GM12878 (cell line): ENCODE measurements at regions not wholly inside any gene's neighbourhood (a gene's known extent, or its start where the extent isn't known, plus 50 kb on each side); places are given as distances from the start of the nearest gene placed in this dataset.

ENCODE experiments used
- JUND ChIP-seq: IDR thresholded peaks from 2 replicates; pipeline ENCODE4 v1.6.1; 2012; ENCODE audit warnings: low read depth, mild to moderate bottlenecking, low read length, improper control_type of control experiment, moderate library complexity
- KAT2A ChIP-seq: conservative IDR thresholded peaks from 2 replicates; pipeline ENCODE4 v1.6.1; 2011; ENCODE audit warnings: low read depth, low read length; ENCODE audit not compliant: control insufficient read depth
- MTA2 ChIP-seq: fragments of 450-650 bp; IDR thresholded peaks from 2 replicates; pipeline ENCODE4 v1.6.1; 2016; ENCODE audit warnings: low read depth, mild to moderate bottlenecking, moderate library complexity
- RAD21 ChIP-seq: IDR thresholded peaks from 2 replicates; pipeline ENCODE4 v1.6.1; 2011; ENCODE audit warnings: mild to moderate bottlenecking, low read depth, low read length, moderate library complexity; ENCODE audit not compliant: insufficient read depth
- SIN3A ChIP-seq: IDR thresholded peaks from 2 replicates; pipeline ENCODE4 v1.6.1; 2012; ENCODE audit warnings: low read depth, low read length, improper control_type of control experiment
- SMAD1 ChIP-seq: fragments of 450-650 bp; IDR thresholded peaks from 2 replicates; pipeline ENCODE4 v1.6.1; 2018; ENCODE audit warnings: mild to moderate bottlenecking, low read depth; ENCODE audit not compliant: partially characterized antibody
- SPI1 ChIP-seq: IDR thresholded peaks from 2 replicates; pipeline ENCODE4 v1.6.1; 2011; ENCODE audit warnings: low read depth, mild to moderate bottlenecking, low read length, moderate library complexity, borderline replicate concordance; ENCODE audit not compliant: insufficient read depth
- TAF1 ChIP-seq: IDR thresholded peaks from 2 replicates; pipeline ENCODE4 v1.6.1; 2011; ENCODE audit warnings: mild to moderate bottlenecking, low read depth, low read length, borderline replicate concordance
- TCF12 ChIP-seq: IDR thresholded peaks from 2 replicates; pipeline ENCODE4 v1.6.1; 2011; ENCODE audit warnings: low read depth, mild to moderate bottlenecking, low read length
- TF ChIP-seq, protein P1 (sequence below): fragments of 150-350 bp; IDR thresholded peaks from 2 replicates; pipeline ENCODE4 v1.6.1; 2016; ENCODE audit warnings: low read depth, low read length
- TF ChIP-seq, protein P2 (sequence below): fragments of 450-650 bp; IDR thresholded peaks from 2 replicates; pipeline ENCODE4 v1.6.1; 2017; ENCODE audit warnings: borderline replicate concordance
- TF ChIP-seq, protein P3 (sequence below): fragments of 450-650 bp; IDR thresholded peaks from 2 replicates; pipeline ENCODE4 v1.6.1; 2017; ENCODE audit warnings: mild to moderate bottlenecking, low read depth, inconsistent platforms; ENCODE audit not compliant: poor library complexity, severe bottlenecking
- TF ChIP-seq, protein P4 (sequence below): IDR thresholded peaks from 2 replicates; pipeline ENCODE4 v1.6.1; 2012; ENCODE audit warnings: mild to moderate bottlenecking, low read depth, low read length
- TF ChIP-seq, protein P5 (sequence below): IDR thresholded peaks from 2 replicates; pipeline ENCODE4 v1.6.1; 2012; ENCODE audit warnings: improper control_type of control experiment, low read depth, low read length; ENCODE audit not compliant: insufficient replicate concordance

DNA sequence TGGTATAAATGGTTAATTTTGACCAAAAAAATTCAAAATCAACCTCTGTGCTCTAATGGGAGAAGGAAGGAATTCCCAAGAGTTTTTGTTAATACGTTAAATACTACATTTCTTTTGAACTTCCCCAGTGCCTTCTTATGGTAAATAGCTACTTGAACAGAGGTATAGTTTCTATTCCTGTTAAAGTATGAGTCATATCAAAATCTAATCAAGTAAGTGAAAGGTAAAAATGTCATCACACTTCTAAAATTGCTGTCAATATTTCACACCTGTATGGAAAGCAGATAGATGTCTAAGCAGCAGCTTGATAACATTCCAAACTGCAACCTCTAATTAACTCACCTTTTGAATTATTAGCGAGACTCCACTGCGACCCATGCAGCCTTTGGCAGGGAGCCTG lies 214.1 kb upstream of the MEF2C start (continued):
- TF ChIP-seq, protein P1, sequence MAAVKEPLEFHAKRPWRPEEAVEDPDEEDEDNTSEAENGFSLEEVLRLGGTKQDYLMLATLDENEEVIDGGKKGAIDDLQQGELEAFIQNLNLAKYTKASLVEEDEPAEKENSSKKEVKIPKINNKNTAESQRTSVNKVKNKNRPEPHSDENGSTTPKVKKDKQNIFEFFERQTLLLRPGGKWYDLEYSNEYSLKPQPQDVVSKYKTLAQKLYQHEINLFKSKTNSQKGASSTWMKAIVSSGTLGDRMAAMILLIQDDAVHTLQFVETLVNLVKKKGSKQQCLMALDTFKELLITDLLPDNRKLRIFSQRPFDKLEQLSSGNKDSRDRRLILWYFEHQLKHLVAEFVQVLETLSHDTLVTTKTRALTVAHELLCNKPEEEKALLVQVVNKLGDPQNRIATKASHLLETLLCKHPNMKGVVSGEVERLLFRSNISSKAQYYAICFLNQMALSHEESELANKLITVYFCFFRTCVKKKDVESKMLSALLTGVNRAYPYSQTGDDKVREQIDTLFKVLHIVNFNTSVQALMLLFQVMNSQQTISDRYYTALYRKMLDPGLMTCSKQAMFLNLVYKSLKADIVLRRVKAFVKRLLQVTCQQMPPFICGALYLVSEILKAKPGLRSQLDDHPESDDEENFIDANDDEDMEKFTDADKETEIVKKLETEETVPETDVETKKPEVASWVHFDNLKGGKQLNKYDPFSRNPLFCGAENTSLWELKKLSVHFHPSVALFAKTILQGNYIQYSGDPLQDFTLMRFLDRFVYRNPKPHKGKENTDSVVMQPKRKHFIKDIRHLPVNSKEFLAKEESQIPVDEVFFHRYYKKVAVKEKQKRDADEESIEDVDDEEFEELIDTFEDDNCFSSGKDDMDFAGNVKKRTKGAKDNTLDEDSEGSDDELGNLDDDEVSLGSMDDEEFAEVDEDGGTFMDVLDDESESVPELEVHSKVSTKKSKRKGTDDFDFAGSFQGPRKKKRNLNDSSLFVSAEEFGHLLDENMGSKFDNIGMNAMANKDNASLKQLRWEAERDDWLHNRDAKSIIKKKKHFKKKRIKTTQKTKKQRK, result no peak
- TF ChIP-seq, protein P2, sequence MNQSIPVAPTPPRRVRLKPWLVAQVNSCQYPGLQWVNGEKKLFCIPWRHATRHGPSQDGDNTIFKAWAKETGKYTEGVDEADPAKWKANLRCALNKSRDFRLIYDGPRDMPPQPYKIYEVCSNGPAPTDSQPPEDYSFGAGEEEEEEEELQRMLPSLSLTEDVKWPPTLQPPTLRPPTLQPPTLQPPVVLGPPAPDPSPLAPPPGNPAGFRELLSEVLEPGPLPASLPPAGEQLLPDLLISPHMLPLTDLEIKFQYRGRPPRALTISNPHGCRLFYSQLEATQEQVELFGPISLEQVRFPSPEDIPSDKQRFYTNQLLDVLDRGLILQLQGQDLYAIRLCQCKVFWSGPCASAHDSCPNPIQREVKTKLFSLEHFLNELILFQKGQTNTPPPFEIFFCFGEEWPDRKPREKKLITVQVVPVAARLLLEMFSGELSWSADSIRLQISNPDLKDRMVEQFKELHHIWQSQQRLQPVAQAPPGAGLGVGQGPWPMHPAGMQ, result no peak
- no peak for TF ChIP-seq RAD21
- TF ChIP-seq KAT2A, result no peak
- peak; percentile 99 for TF ChIP-seq MTA2
- TF ChIP-seq SIN3A, result no peak
- TF ChIP-seq TAF1, result no peak
- TF ChIP-seq JUND, result peak; percentile 81
- TF ChIP-seq SPI1, result peak; percentile 60; the same call in 1 of the 2 replicates
- peak; percentile 59; the same call in 1 of the 2 replicates for TF ChIP-seq TCF12
- TF ChIP-seq, protein P3, sequence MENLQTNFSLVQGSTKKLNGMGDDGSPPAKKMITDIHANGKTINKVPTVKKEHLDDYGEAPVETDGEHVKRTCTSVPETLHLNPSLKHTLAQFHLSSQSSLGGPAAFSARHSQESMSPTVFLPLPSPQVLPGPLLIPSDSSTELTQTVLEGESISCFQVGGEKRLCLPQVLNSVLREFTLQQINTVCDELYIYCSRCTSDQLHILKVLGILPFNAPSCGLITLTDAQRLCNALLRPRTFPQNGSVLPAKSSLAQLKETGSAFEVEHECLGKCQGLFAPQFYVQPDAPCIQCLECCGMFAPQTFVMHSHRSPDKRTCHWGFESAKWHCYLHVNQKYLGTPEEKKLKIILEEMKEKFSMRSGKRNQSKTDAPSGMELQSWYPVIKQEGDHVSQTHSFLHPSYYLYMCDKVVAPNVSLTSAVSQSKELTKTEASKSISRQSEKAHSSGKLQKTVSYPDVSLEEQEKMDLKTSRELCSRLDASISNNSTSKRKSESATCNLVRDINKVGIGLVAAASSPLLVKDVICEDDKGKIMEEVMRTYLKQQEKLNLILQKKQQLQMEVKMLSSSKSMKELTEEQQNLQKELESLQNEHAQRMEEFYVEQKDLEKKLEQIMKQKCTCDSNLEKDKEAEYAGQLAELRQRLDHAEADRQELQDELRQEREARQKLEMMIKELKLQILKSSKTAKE, result peak; percentile 86
- no peak for TF ChIP-seq SMAD1
- TF ChIP-seq, protein P4, sequence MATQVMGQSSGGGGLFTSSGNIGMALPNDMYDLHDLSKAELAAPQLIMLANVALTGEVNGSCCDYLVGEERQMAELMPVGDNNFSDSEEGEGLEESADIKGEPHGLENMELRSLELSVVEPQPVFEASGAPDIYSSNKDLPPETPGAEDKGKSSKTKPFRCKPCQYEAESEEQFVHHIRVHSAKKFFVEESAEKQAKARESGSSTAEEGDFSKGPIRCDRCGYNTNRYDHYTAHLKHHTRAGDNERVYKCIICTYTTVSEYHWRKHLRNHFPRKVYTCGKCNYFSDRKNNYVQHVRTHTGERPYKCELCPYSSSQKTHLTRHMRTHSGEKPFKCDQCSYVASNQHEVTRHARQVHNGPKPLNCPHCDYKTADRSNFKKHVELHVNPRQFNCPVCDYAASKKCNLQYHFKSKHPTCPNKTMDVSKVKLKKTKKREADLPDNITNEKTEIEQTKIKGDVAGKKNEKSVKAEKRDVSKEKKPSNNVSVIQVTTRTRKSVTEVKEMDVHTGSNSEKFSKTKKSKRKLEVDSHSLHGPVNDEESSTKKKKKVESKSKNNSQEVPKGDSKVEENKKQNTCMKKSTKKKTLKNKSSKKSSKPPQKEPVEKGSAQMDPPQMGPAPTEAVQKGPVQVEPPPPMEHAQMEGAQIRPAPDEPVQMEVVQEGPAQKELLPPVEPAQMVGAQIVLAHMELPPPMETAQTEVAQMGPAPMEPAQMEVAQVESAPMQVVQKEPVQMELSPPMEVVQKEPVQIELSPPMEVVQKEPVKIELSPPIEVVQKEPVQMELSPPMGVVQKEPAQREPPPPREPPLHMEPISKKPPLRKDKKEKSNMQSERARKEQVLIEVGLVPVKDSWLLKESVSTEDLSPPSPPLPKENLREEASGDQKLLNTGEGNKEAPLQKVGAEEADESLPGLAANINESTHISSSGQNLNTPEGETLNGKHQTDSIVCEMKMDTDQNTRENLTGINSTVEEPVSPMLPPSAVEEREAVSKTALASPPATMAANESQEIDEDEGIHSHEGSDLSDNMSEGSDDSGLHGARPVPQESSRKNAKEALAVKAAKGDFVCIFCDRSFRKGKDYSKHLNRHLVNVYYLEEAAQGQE, result no peak
- TF ChIP-seq, protein P5, sequence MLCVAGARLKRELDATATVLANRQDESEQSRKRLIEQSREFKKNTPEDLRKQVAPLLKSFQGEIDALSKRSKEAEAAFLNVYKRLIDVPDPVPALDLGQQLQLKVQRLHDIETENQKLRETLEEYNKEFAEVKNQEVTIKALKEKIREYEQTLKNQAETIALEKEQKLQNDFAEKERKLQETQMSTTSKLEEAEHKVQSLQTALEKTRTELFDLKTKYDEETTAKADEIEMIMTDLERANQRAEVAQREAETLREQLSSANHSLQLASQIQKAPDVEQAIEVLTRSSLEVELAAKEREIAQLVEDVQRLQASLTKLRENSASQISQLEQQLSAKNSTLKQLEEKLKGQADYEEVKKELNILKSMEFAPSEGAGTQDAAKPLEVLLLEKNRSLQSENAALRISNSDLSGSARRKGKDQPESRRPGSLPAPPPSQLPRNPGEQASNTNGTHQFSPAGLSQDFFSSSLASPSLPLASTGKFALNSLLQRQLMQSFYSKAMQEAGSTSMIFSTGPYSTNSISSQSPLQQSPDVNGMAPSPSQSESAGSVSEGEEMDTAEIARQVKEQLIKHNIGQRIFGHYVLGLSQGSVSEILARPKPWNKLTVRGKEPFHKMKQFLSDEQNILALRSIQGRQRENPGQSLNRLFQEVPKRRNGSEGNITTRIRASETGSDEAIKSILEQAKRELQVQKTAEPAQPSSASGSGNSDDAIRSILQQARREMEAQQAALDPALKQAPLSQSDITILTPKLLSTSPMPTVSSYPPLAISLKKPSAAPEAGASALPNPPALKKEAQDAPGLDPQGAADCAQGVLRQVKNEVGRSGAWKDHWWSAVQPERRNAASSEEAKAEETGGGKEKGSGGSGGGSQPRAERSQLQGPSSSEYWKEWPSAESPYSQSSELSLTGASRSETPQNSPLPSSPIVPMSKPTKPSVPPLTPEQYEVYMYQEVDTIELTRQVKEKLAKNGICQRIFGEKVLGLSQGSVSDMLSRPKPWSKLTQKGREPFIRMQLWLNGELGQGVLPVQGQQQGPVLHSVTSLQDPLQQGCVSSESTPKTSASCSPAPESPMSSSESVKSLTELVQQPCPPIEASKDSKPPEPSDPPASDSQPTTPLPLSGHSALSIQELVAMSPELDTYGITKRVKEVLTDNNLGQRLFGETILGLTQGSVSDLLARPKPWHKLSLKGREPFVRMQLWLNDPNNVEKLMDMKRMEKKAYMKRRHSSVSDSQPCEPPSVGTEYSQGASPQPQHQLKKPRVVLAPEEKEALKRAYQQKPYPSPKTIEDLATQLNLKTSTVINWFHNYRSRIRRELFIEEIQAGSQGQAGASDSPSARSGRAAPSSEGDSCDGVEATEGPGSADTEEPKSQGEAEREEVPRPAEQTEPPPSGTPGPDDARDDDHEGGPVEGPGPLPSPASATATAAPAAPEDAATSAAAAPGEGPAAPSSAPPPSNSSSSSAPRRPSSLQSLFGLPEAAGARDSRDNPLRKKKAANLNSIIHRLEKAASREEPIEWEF, result peak; percentile 67
